B cell (primary cell): ENCODE measurements at regions not wholly inside any gene's neighbourhood (a gene's known extent, or its start where the extent isn't known, plus 50 kb on each side); places are given as distances from the start of the nearest gene placed in this dataset.

Experiments used
- EZH2 ChIP-seq: IDR thresholded peaks from 2 replicates; pipeline ENCODE4 v1.6.1; 2012; ENCODE audit warnings: borderline replicate concordance, low read depth, mild to moderate bottlenecking, moderate library complexity, low read length; ENCODE audit not compliant: insufficient read depth, poor library complexity, severe bottlenecking
- TF ChIP-seq, protein P1 (sequence below): fragments of 200-600 bp; IDR thresholded peaks from one replicate; pipeline ENCODE4 v1.8.0; 2022; ENCODE audit warnings: antibody characterized with exemption, mild to moderate bottlenecking

DNA sequence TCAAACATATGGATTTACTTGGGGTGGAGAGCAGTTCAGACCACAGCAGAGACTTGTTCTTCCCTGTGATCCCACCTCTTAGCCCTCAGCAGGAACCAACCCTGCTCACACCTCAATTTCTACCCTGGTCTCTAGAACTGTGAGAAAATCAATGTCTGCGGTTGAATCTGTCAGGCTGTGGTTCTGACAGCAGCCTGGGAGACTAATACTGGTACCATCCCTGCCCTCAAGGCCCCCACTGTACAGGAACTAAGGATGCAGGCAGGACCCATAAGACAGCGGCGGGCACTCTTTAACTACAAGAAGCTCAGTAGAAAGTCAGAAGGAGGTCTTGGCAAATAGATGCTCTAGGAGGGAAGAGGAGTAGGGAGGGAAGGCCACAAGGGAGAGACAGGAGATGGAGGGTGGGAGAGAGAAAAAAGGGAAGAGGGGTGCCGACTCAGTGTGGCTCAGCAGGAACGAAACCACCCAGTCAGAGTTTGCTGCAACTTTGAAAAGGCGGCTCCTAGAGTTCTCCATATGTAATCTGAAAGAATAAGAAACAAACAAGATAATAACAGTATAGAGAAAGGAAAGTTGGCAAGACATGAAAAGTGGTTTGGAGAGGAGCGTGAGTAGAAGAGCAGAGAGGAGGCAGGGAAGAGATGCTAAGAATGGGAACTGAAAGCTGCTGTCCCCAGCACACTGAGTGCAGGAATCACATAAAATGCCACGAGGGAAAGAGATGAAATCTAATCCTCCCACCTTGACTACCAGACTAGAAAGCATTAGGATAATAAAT, 323.9 kb upstream of the ID2 start:
- TF ChIP-seq, protein P1, sequence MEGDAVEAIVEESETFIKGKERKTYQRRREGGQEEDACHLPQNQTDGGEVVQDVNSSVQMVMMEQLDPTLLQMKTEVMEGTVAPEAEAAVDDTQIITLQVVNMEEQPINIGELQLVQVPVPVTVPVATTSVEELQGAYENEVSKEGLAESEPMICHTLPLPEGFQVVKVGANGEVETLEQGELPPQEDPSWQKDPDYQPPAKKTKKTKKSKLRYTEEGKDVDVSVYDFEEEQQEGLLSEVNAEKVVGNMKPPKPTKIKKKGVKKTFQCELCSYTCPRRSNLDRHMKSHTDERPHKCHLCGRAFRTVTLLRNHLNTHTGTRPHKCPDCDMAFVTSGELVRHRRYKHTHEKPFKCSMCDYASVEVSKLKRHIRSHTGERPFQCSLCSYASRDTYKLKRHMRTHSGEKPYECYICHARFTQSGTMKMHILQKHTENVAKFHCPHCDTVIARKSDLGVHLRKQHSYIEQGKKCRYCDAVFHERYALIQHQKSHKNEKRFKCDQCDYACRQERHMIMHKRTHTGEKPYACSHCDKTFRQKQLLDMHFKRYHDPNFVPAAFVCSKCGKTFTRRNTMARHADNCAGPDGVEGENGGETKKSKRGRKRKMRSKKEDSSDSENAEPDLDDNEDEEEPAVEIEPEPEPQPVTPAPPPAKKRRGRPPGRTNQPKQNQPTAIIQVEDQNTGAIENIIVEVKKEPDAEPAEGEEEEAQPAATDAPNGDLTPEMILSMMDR = no peak
- TF ChIP-seq EZH2 = no peak
